HepG2 (cell line): ENCODE measurements at regions not wholly inside any gene's neighbourhood (a gene's known extent, or its start where the extent isn't known, plus 50 kb on each side); places are given as distances from the start of the nearest gene placed in this dataset.

Experiments used
- ATAC-seq: fragments of 200-7000 bp; cut with Tn5 transposase; 3 replicates; pipeline ENCODE4 v1.9.1; 2020; ENCODE audit warnings: mild to moderate bottlenecking, moderate library complexity
- BruUV-seq: library from RNA; stranded (reverse); fragments of 400-500 nt; replicated peaks from 2 replicates; lab custom pipeline; 2021; lab: Mats Ljungman, UMichigan
- CTCF ChIA-PET: fragments of 300-600 bp; formaldehyde crosslinking; extraction: SDS; loops from one replicate; lab custom pipeline; 2021; ENCODE audit warnings: low total read pairs, inconsistent platforms, low intra/inter-chr PET ratio; lab: Yijun Ruan, JAX
- POLR2A ChIA-PET: fragments of 350-600 bp; sonication (Branson Sonifier 250); formaldehyde crosslinking; loops from one replicate; lab custom pipeline; 2020; ENCODE audit warnings: antibody characterized with exemption, inconsistent platforms; lab: Yijun Ruan, JAX
- DNase-seq: peaks from one replicate; pipeline ENCODE4 v3.0.0-alpha.2; 2015; ENCODE audit warnings: low spot score
- FAIRE-seq: peaks from 3 replicates; lab custom pipeline; 2011; peaks lifted over from hg19 to GRCh38; lab: Jason Lieb, UNC
- H2AFZ ChIP-seq: one replicate; pipeline ENCODE4 v1.6.1; 2011; ENCODE audit warnings: low read length, inconsistent platforms
- H3K27ac ChIP-seq: fragments of 300-600 bp; 3 replicates; pipeline ENCODE4 v1.8.0; 2011; ENCODE audit warnings: mixed run types, mild to moderate bottlenecking, mixed read lengths, low read length, inconsistent platforms; ENCODE audit not compliant: insufficient read depth; ENCODE audit errors: extremely low read length
- H3K27me3 ChIP-seq, 2 experiments: fragments of 200-600 bp in 1 of 2; 2 replicates in 1 of 2; 3 replicates in 1 of 2; pipeline versions ENCODE4 v1.6.0 to v1.8.0; 2011; ENCODE audit warnings: low read length in 2 of 2, mild to moderate bottlenecking in 2 of 2, moderate library complexity in 2 of 2, inconsistent platforms in 1 of 2; ENCODE audit not compliant: insufficient read depth in 2 of 2, control insufficient read depth in 1 of 2
- H3K36me3 ChIP-seq, 2 experiments: fragments of 200-600 bp in 1 of 2; replicated peaks in 1 of 2; 2 replicates in 1 of 2; 3 replicates in 1 of 2; pipeline versions ENCODE4 v1.5.1 to v1.8.0; 2011; ENCODE audit warnings: low read length in 2 of 2, inconsistent platforms in 1 of 2; ENCODE audit not compliant: insufficient read depth in 2 of 2, control insufficient read depth in 1 of 2
- H3K4me1 ChIP-seq: 2 replicates; pipeline ENCODE4 v1.5.1; 2012; ENCODE audit warnings: low read length, inconsistent platforms; ENCODE audit not compliant: insufficient read depth
- H3K4me2 ChIP-seq: 2 replicates; pipeline ENCODE4 v1.6.0; 2011; ENCODE audit warnings: low read depth, low read length, inconsistent platforms
- H3K4me3 ChIP-seq, 3 experiments: fragments of 200-600 bp in 1 of 3; sonication (generic), shearing (Covaris generic) in 1 of 3; replicated peaks in 1 of 3; 2 replicates each; pipeline ENCODE4 v1.5.1; 2011 to 2016; ENCODE audit warnings: low read length in 3 of 3, inconsistent platforms in 2 of 3, low read depth in 2 of 3, mild to moderate bottlenecking in 2 of 3, control low read depth in 1 of 3, mixed read lengths in 1 of 3; ENCODE audit not compliant: insufficient read depth in 1 of 3
- H3K79me2 ChIP-seq: one replicate; pipeline ENCODE4 v1.6.1; 2011; ENCODE audit warnings: low read length, inconsistent platforms; ENCODE audit not compliant: insufficient read depth
- H3K9ac ChIP-seq: 2 replicates; pipeline ENCODE4 v1.6.0; 2011; ENCODE audit warnings: mild to moderate bottlenecking, low read depth, low read length, inconsistent platforms; ENCODE audit not compliant: insufficient read depth
- H3K9me3 ChIP-seq: 2 replicates; pipeline ENCODE4 v1.5.1; 2012; ENCODE audit warnings: mild to moderate bottlenecking, low read length
- H4K20me1 ChIP-seq: 2 replicates; pipeline ENCODE4 v1.6.0; 2011; ENCODE audit warnings: inconsistent platforms, mild to moderate bottlenecking, low read length, moderate library complexity; ENCODE audit not compliant: insufficient read depth
- SNRNP70 ChIP-seq: fragments of 200-400 bp; formaldehyde crosslinking; IDR thresholded peaks from 2 replicates; pipeline ENCODE4 v1.6.1; 2017; ENCODE audit warnings: mild to moderate bottlenecking, low read depth, low read length, moderate library complexity
- SRSF1 ChIP-seq: fragments of 200-400 bp; formaldehyde crosslinking; optimal IDR thresholded peaks from 2 replicates; pipeline ENCODE3; 2017; ENCODE audit warnings: mild to moderate bottlenecking, low read depth, low read length, moderate library complexity
- TAF15 ChIP-seq: fragments of 200-400 bp; formaldehyde crosslinking; IDR thresholded peaks from one replicate; pipeline ENCODE4 v1.6.1; 2018; ENCODE audit warnings: mild to moderate bottlenecking, low read depth, low read length; ENCODE audit not compliant: poor library complexity, severe bottlenecking
- TCF7L2 ChIP-seq: IDR thresholded peaks from 2 replicates; pipeline ENCODE4 v1.6.1; 2011; ENCODE audit warnings: mild to moderate bottlenecking, low read depth, low read length, moderate library complexity
- YEATS4 ChIP-seq: sonication (generic); formaldehyde crosslinking; IDR thresholded peaks from 2 replicates; pipeline ENCODE4 v1.4.0; 2020; ENCODE audit warnings: missing genetic modification reagents, borderline replicate concordance
- ZNF136 ChIP-seq: sonication (generic); formaldehyde crosslinking; IDR thresholded peaks from 2 replicates; pipeline ENCODE4 v1.8.1; 2022; ENCODE audit warnings: low read depth, mild to moderate bottlenecking, moderate library complexity, missing genetic modification reagents
- ZNF260 ChIP-seq: sonication (generic); formaldehyde crosslinking; IDR thresholded peaks from 2 replicates; pipeline ENCODE4 v1.4.0; 2020; ENCODE audit warnings: missing genetic modification reagents, low read depth, mild to moderate bottlenecking, borderline replicate concordance
- ZNF317 ChIP-seq: sonication (generic); formaldehyde crosslinking; IDR thresholded peaks from 2 replicates; pipeline ENCODE4 v1.5.0; 2020; ENCODE audit warnings: mild to moderate bottlenecking, missing genetic modification reagents
- ZNF329 ChIP-seq: sonication (generic); formaldehyde crosslinking; IDR thresholded peaks from 2 replicates; pipeline ENCODE4 v1.9.0; 2021; ENCODE audit warnings: low read depth, mild to moderate bottlenecking, missing genetic modification reagents
- ZNF407 ChIP-seq: sonication (generic); formaldehyde crosslinking; IDR thresholded peaks from one replicate; pipeline ENCODE4 v1.5.1; 2020; ENCODE audit warnings: mild to moderate bottlenecking, missing genetic modification reagents; ENCODE audit errors: not compliant biosample characterization
- ZNF576 ChIP-seq: sonication (generic); formaldehyde crosslinking; IDR thresholded peaks from 2 replicates; pipeline ENCODE4 v1.4.0; 2020; ENCODE audit warnings: mild to moderate bottlenecking, missing genetic modification reagents
- ZNF615 ChIP-seq: sonication (generic); formaldehyde crosslinking; IDR thresholded peaks from 2 replicates; pipeline ENCODE4 v1.5.0; 2020; ENCODE audit warnings: mild to moderate bottlenecking, missing genetic modification reagents, borderline replicate concordance
- ZNF777 ChIP-seq: sonication (generic); formaldehyde crosslinking; IDR thresholded peaks from 2 replicates; pipeline ENCODE4 v1.4.0; 2020; ENCODE audit warnings: missing genetic modification reagents
- in situ Hi-C: cut with HindIII; loops from 2 replicates; pipeline ENCODE4 v1.10.0; 2017; ENCODE audit warnings: low pct_unique_long_range_greater_than_20kb; ENCODE audit not compliant: extremely low pct_ligation_motif_present
- intact Hi-C: fragments of 100-400 bp; cut with micrococcal nuclease; formaldehyde crosslinking; loops from one replicate; pipeline ENCODE4 v1.10.0; 2022; ENCODE audit not compliant: unreplicated experiment

- Histone ChIP-seq H3K36me3 (no peaks in the 10 kb centered on the region), H4K20me1 (no peaks in the 10 kb centered on the region), H3K4me3 (no peak overlapping the region), H3K27me3 (no peaks in the 10 kb centered on the region), H3K27ac (no peak overlapping the region), H2AFZ (no peak overlapping the region), H3K9me3 (peaks cover 10% of the 10 kb centered on the region), H3K79me2 (no peaks in the 10 kb centered on the region), H3K9ac (no peak overlapping the region)
- ATAC-seq (no peak), DNase-seq (no peak)
- CTCF ChIA-PET, result no interaction called here
- TF ChIP-seq ZNF329 (no peak), SNRNP70 (no peak), ZNF777 (CRISPR knock-in tag) (no peak), TAF15 (no peak), ZNF407 (CRISPR knock-in tag) (no peak), ZNF260 (CRISPR knock-in tag) (no peak), TCF7L2 (no peak), ZNF615 (no peak), SRSF1 (no peak), ZNF317 (no peak), ZNF576 (CRISPR knock-in tag) (no peak), ZNF136 (CRISPR knock-in tag) (no peak), YEATS4 (CRISPR knock-in tag) (no peak)
- TF ChIP-seq, all 625 proteins: peak for 0
- POLR2A ChIA-PET, result no interaction called here
- in situ Hi-C loops (no loop called here), intact Hi-C loops (no loop called here)
- no peak for FAIRE-seq
- no peak overlapping the region for H3K4me2 ChIP-seq
- BruUV-seq, result no TSS peak
- no peaks in the 10 kb centered on the region for H3K4me1 ChIP-seq
These were observed 78.1 kb downstream of the RPL10L start for GRCh38 chr14:46573498-46573897.
